PFSK-1 (cell line): ENCODE measurements at regions not wholly inside any gene's neighbourhood (a gene's known extent, or its start where the extent isn't known, plus 50 kb on each side); places are given as distances from the start of the nearest gene placed in this dataset.

Source experiments
- FOXP2 ChIP-seq: optimal IDR thresholded peaks from 2 replicates; pipeline ENCODE3; 2011; ENCODE audit warnings: borderline replicate concordance, control low read depth, inconsistent platforms; ENCODE audit not compliant: insufficient read depth; ENCODE audit errors: extremely low read length, extremely low read depth
- POLR2AphosphoS5 ChIP-seq: IDR thresholded peaks from 2 replicates; pipeline ENCODE4 v1.6.1; 2012; ENCODE audit warnings: low read depth, mild to moderate bottlenecking, control low read depth, low read length, moderate library complexity
- REST ChIP-seq, 2 experiments: IDR thresholded peaks; 2 replicates each; pipeline versions ENCODE4 v1.6.1 to v1.8.0; 2011 to 2012; ENCODE audit warnings: low read depth in 2 of 2, low read length in 2 of 2, control low read depth in 1 of 2, inconsistent platforms in 1 of 2, mild to moderate bottlenecking in 1 of 2, moderate library complexity in 1 of 2; ENCODE audit not compliant: insufficient read depth in 1 of 2
- SIN3A ChIP-seq: IDR thresholded peaks from 2 replicates; pipeline ENCODE4 v1.6.1; 2012; ENCODE audit warnings: mild to moderate bottlenecking, low read length, moderate library complexity, borderline replicate concordance; ENCODE audit not compliant: insufficient read depth
- TAF1 ChIP-seq: IDR thresholded peaks from 2 replicates; pipeline ENCODE4 v1.6.1; 2012; ENCODE audit warnings: low read length, control low read depth, borderline replicate concordance; ENCODE audit not compliant: insufficient read depth

- TF ChIP-seq SIN3A, result no peak
- TF ChIP-seq REST (IDR thresholded peaks at IDR 0.05; ENCODE audit: insufficient read depth in 1 of 2, low read depth in 2 of 2, low read length in 2 of 2), result no peak
- no peak for TF ChIP-seq POLR2AphosphoS5
- no peak for TF ChIP-seq FOXP2
- TF ChIP-seq TAF1, result no peak
Observed at GRCh38 chr6:3908961-3909360, 59.8 kb downstream of the FAM50B start.

- TF ChIP-seq POLR2AphosphoS5, result no peak
- TF ChIP-seq TAF1, result no peak
- TF ChIP-seq REST (IDR thresholded peaks at IDR 0.05; ENCODE audit: insufficient read depth in 1 of 2, low read depth in 2 of 2, low read length in 2 of 2), result no peak
- no peak for TF ChIP-seq FOXP2
- TF ChIP-seq SIN3A, result no peak
Observed at GRCh38 chr6:3910106-3910663, 61.0 kb downstream of the FAM50B start.

GRCh38 chr6:3911130-3911529, 62.0 kb downstream of the FAM50B start:
- TF ChIP-seq SIN3A, result no peak
- TF ChIP-seq POLR2AphosphoS5, result no peak
- no peak for TF ChIP-seq TAF1
- no peak for TF ChIP-seq FOXP2
- no peak for TF ChIP-seq REST (IDR thresholded peaks at IDR 0.05; ENCODE audit: insufficient read depth in 1 of 2, low read depth in 2 of 2, low read length in 2 of 2)

DNA sequence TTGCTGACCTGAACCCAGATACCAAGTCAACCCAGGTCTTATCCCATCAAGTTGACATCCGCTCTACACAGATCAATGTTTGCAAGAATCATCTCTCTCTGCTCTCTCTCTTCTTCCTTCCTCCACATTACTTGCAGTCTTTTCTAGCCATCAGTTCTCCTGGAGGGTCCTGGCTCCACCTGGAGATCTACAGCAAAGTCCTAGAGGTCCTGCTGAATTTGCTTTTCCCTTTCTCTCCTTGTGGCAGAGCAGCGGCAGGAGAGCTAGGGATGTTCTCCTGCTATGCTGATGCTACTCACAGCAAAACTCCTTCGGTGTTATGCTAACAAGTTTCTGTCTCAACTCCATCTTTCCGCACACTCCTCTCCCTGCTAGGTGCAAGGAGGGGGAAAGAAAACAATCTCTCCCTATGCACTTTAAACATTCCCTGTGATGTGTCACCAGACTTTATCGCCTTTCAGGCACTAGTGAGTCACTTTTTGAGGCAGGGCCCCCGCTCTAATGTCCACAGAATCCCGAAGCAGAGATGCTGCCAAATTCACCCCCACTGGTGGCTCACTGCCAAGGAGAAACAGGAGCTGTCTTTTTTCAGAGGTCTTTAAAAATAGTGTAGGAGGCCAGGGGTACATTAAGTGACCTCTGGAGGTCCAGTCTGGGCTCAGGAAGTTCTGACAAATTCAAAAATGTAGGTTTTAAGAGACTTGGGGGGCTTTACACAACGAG, 62.6 kb downstream of the FAM50B start:
- TF ChIP-seq FOXP2 (no peak), TAF1 (no peak), POLR2AphosphoS5 (no peak), SIN3A (peak; percentile 72; the same call in 1 of the 2 replicates), REST (IDR thresholded peaks at IDR 0.05; ENCODE audit: insufficient read depth in 1 of 2, low read depth in 2 of 2, low read length in 2 of 2) (peak in 1 of 2 experiments; percentile 63; a peak in 2 of 4 replicates)
